Panc1 (cell line): ENCODE measurements at regions not wholly inside any gene's neighbourhood (a gene's known extent, or its start where the extent isn't known, plus 50 kb on each side); places are given as distances from the start of the nearest gene placed in this dataset.

Source experiments
- ATAC-seq: fragments of 200-7000 bp; cut with Tn5 transposase; 2 replicates; pipeline ENCODE4 v1.9.1; 2020; ENCODE audit warnings: mild to moderate bottlenecking, moderate library complexity
- BruUV-seq: library from RNA; stranded (reverse); fragments of 400-500 nt; replicated peaks from 2 replicates; lab custom pipeline; 2021; lab: Mats Ljungman, UMichigan
- CTCF ChIA-PET: fragments of 300-600 bp; sonication (Branson Sonifier 250); formaldehyde crosslinking; loops from one replicate; lab custom pipeline; 2022; ENCODE audit warnings: antibody characterized with exemption; lab: Charles Lee
- POLR2A ChIA-PET: fragments of 300-600 bp; sonication (Branson Sonifier 250); formaldehyde crosslinking; loops from one replicate; lab custom pipeline; 2022; ENCODE audit warnings: antibody characterized with exemption; lab: Charles Lee
- DNase-seq: peaks from one replicate; pipeline ENCODE4 v3.0.0-alpha.2; 2010; ENCODE audit warnings: low read depth, low spot score
- H3K27ac ChIP-seq: 2 replicates; pipeline ENCODE4 v1.5.1; 2011; ENCODE audit warnings: mild to moderate bottlenecking, low read length, inconsistent platforms
- H3K27me3 ChIP-seq: fragments of 200-500 bp; sonication (Bioruptor generic); 2 replicates; pipeline ENCODE4 v1.6.0; 2014; ENCODE audit warnings: low read length, inconsistent platforms; ENCODE audit not compliant: control insufficient read depth, insufficient read depth
- H3K36me3 ChIP-seq: fragments of 200-500 bp; sonication (Bioruptor generic); 2 replicates; pipeline ENCODE4 v1.5.1; 2014; ENCODE audit warnings: inconsistent platforms, mild to moderate bottlenecking, low read length, moderate library complexity; ENCODE audit not compliant: control insufficient read depth, insufficient read depth
- H3K4me1 ChIP-seq: 2 replicates; pipeline ENCODE4 v1.5.1; 2011; ENCODE audit warnings: inconsistent platforms, mild to moderate bottlenecking, low read length, moderate library complexity; ENCODE audit not compliant: control insufficient read depth, insufficient read depth
- H3K4me3 ChIP-seq, 2 experiments: 2 replicates each; pipeline ENCODE4 v1.5.1; 2011 to 2012; ENCODE audit warnings: low read depth in 2 of 2, low read length in 2 of 2, mild to moderate bottlenecking in 2 of 2, inconsistent platforms in 1 of 2, moderate library complexity in 1 of 2
- H3K9me3 ChIP-seq: fragments of 200-500 bp; sonication (Bioruptor generic); 2 replicates; pipeline ENCODE4 v1.5.1; 2014; ENCODE audit warnings: low read depth, mild to moderate bottlenecking, inconsistent platforms, low read length, moderate library complexity; ENCODE audit not compliant: control insufficient read depth, insufficient read depth
- CTCF ChIP-seq: fragments of 450-650 bp; IDR thresholded peaks from 2 replicates; pipeline ENCODE4 v1.5.1; 2017; ENCODE audit warnings: mild to moderate bottlenecking
- POLR2AphosphoS5 ChIP-seq: IDR thresholded peaks from 2 replicates; pipeline ENCODE4 v1.6.1; 2012; ENCODE audit warnings: mild to moderate bottlenecking, low read depth, low read length, moderate library complexity
- REST ChIP-seq, 2 experiments: IDR thresholded peaks; 2 replicates each; pipeline ENCODE4 v1.6.1; 2011 to 2012; ENCODE audit warnings: low read depth in 2 of 2, control low read depth in 1 of 2, low read length in 1 of 2, mild to moderate bottlenecking in 1 of 2, moderate library complexity in 1 of 2; ENCODE audit not compliant: insufficient read depth in 1 of 2
- SIN3A ChIP-seq: IDR thresholded peaks from 2 replicates; pipeline ENCODE4 v1.6.1; 2012; ENCODE audit warnings: low read depth, mild to moderate bottlenecking, low read length, moderate library complexity, borderline replicate concordance; ENCODE audit not compliant: insufficient read depth
- TCF7L2 ChIP-seq: IDR thresholded peaks from 2 replicates; pipeline ENCODE4 v1.6.1; 2011; ENCODE audit warnings: mild to moderate bottlenecking, low read depth, low read length, inconsistent platforms
- in situ Hi-C: cut with HindIII; loops from 2 replicates; pipeline ENCODE4 v1.10.0; 2016; ENCODE audit warnings: low sequenced_read_pairs, low pct_unique_long_range_greater_than_20kb
- intact Hi-C: fragments of 100-400 bp; cut with micrococcal nuclease; formaldehyde crosslinking; loops from one replicate; pipeline ENCODE4 v1.10.0; 2022; ENCODE audit not compliant: unreplicated experiment

- no peak for ATAC-seq
- no peaks in the 10 kb centered on the region for H3K9me3 ChIP-seq
- CTCF ChIA-PET, result no interaction called here
- POLR2A ChIA-PET, result no interaction called here
- no peak for TF ChIP-seq SIN3A
- DNase-seq, result no peak
- H3K36me3 ChIP-seq, result no peaks in the 10 kb centered on the region
- intact Hi-C loops, result no loop called here
- H3K27ac ChIP-seq, result no peak overlapping the region
- no peak overlapping the region for H3K4me3 ChIP-seq
- BruUV-seq, result no TSS peak
- no peaks in the 10 kb centered on the region for H3K4me1 ChIP-seq
- in situ Hi-C loops, result no loop called here
- H3K27me3 ChIP-seq, result no peaks in the 10 kb centered on the region
Observed at GRCh38 chrX:139287155-139287924, 243.2 kb upstream of the F9 start.

GRCh38 chrX:139286342-139286741, 244.2 kb upstream of the F9 start:
- ATAC-seq, result no peak
- no peak for DNase-seq
- Histone ChIP-seq H3K27me3 (no peaks in the 10 kb centered on the region), H3K9me3 (no peaks in the 10 kb centered on the region), H3K4me3 (no peak overlapping the region), H3K36me3 (no peaks in the 10 kb centered on the region), H3K27ac (no peak overlapping the region), H3K4me1 (no peaks in the 10 kb centered on the region)
- ChIA-PET CTCF (no interaction called here), POLR2A (no interaction called here)
- in situ Hi-C loops, result no loop called here
- TF ChIP-seq SIN3A (no peak), POLR2AphosphoS5 (no peak), CTCF (no peak), TCF7L2 (no peak), REST (IDR thresholded peaks at IDR 0.05; ENCODE audit: insufficient read depth in 1 of 2, low read depth in 2 of 2, low read length in 1 of 2) (no peak)
- intact Hi-C loops, result no loop called here
- no TSS peak for BruUV-seq

GRCh38 chrX:139267851-139268250, 262.7 kb upstream of the F9 start:
- Histone ChIP-seq H3K27me3 (no peaks in the 10 kb centered on the region), H3K4me3 (no peak overlapping the region), H3K27ac (no peak overlapping the region), H3K36me3 (no peaks in the 10 kb centered on the region), H3K4me1 (no peaks in the 10 kb centered on the region), H3K9me3 (no peaks in the 10 kb centered on the region)
- intact Hi-C loops (no loop called here), in situ Hi-C loops (no loop called here)
- CTCF ChIA-PET, result no interaction called here
- ATAC-seq (no peak), DNase-seq (no peak)
- POLR2A ChIA-PET, result no interaction called here
- BruUV-seq, result no TSS peak
- no peak for TF ChIP-seq TCF7L2
- TF ChIP-seq POLR2AphosphoS5, result no peak
- no peak for TF ChIP-seq SIN3A
- TF ChIP-seq CTCF, result no peak
- no peak for TF ChIP-seq REST (IDR thresholded peaks at IDR 0.05; ENCODE audit: insufficient read depth in 1 of 2, low read depth in 2 of 2, low read length in 1 of 2)
